Skeletal muscle tissue (tissue), 3 donors: ENCODE measurements at regions not wholly inside any gene's neighbourhood (a gene's known extent, or its start where the extent isn't known, plus 50 kb on each side); places are given as distances from the start of the nearest gene placed in this dataset.

Experiments
- H3K27ac ChIP-seq: one replicate; pipeline ENCODE4 v1.7.0; 2013; ENCODE audit warnings: mild to moderate bottlenecking, low read depth, low read length, inconsistent platforms
- H3K27me3 ChIP-seq, 3 donors: one replicate each; pipeline ENCODE4 v1.7.0; 2013; ENCODE audit warnings: low read length in 3 of 3; ENCODE audit not compliant: control insufficient read depth in 3 of 3, insufficient read depth in 3 of 3
- H3K36me3 ChIP-seq, 3 donors: one replicate each; pipeline ENCODE4 v1.7.0; 2013; ENCODE audit warnings: low read length in 3 of 3; ENCODE audit not compliant: control insufficient read depth in 3 of 3, insufficient read depth in 3 of 3
- H3K4me1 ChIP-seq, 3 donors: one replicate each; pipeline ENCODE4 v1.7.0; 2013; ENCODE audit warnings: low read length in 3 of 3, mild to moderate bottlenecking in 3 of 3; ENCODE audit not compliant: control insufficient read depth in 3 of 3, insufficient read depth in 3 of 3
- H3K4me3 ChIP-seq, 3 donors: one replicate each; pipeline ENCODE4 v1.7.0; 2013; ENCODE audit warnings: low read length in 3 of 3
- H3K9ac ChIP-seq, 3 donors: one replicate each; pipeline ENCODE4 v1.7.0; 2013; ENCODE audit warnings: low read length in 3 of 3, mild to moderate bottlenecking in 3 of 3, moderate library complexity in 2 of 3, low read depth in 1 of 3
- H3K9me3 ChIP-seq, 3 donors: one replicate each; pipeline ENCODE4 v1.7.0; 2013; ENCODE audit warnings: low read length in 3 of 3; ENCODE audit not compliant: control insufficient read depth in 3 of 3
- donor health status: Osteomylitis.

DNA sequence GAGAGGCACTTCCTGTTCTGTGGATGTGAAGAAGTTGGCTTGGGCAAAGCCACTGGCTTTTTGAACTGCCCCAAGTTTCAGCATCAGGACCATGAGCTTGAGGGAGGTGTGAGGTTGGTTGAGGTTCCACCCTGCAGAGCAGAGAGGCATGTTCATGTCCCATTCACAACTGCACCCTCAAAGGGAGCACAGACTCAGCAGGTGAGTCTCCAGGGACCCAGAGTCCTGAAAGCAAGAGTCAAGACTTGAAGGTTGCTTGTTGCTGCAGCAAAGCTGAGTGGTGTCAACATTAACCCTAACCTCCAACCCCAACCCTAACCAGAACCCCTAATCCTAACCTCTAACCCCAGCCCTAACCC lies 556.3 kb downstream of the BRD1 start:
- Histone ChIP-seq H3K36me3 (no peaks in the 10 kb centered on the region), H3K4me1 (no peaks in the 10 kb centered on the region), H3K27me3 (peaks cover 14 to 45% (median 19%) of the 10 kb centered on the region in 3 donors), H3K9me3 (no peaks in the 10 kb centered on the region), H3K4me3 (no peak overlapping the region), H3K27ac (no peak overlapping the region), H3K9ac (no peak overlapping the region)

DNA sequence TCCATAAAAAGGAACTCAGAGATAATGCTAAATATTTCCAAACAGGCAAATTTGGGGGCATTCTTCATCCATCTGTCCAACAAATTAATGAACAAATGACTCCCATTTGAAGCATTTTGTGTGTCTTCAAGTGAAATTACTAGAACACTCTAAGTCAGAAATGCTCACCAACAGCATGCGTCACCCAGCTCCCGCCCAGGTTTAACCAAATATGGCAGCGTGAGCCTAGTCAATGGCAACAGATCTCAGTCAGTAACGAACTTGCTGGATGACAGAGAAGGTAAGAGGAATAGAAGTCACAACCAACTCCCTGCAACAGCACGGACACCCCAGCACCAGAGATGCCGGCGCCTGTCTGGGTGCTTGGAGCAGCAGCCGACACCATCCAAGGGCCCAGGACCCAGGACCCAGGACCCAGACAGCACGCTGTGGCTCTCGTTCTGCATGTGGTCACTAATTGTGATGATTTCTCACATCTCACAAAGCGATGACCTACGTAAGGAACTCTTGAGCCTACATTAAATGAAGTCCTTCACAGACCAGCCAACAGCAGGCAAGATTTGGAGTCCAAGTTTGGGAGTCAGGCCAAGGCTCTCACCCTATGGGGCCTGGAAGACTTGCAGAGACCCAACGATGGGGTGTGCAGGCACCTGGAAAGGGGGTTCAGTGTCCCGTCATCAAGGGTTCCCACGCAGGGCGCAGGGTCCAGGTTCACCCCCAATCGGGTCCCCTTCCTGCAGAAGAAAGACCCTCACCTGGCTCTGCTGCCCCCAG lies 556.9 kb downstream of the BRD1 start:
- Histone ChIP-seq H3K4me1 (no peaks in the 10 kb centered on the region), H3K9ac (no peak overlapping the region), H3K4me3 (no peak overlapping the region), H3K36me3 (no peaks in the 10 kb centered on the region), H3K27me3 (peaks cover 14 to 46% (median 20%) of the 10 kb centered on the region in 3 donors), H3K9me3 (no peaks in the 10 kb centered on the region), H3K27ac (no peak overlapping the region)

DNA sequence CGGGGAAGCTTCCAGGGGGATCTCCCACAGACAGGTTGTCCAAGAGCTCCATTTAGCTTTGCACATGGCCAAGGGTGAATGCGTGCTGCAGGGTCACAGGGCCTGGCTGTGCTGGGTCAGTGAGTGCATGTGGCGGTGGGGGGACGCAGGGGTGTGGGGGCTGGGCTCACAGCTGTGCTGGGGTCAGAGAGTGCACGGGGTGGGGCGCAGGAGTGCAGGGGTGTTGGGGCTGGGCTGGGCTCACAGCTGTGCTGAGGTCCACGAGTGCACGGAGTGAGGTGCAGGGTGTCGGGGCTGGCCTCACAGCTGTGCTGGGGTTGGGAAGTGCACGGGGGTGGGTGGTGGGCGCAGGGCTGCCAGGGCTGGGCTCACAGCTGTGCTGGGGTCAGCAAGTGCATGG lies 557.7 kb downstream of the BRD1 start:
- H3K27me3 ChIP-seq: peaks cover 14 to 42% (median 20%) of the 10 kb centered on the region in 3 donors
- H3K4me1 ChIP-seq: no peaks in the 10 kb centered on the region
- H3K36me3 ChIP-seq: no peaks in the 10 kb centered on the region
- no peaks in the 10 kb centered on the region for H3K9me3 ChIP-seq
- H3K27ac ChIP-seq: no peak overlapping the region
- H3K9ac ChIP-seq: no peak overlapping the region
- no peak overlapping the region for H3K4me3 ChIP-seq

DNA sequence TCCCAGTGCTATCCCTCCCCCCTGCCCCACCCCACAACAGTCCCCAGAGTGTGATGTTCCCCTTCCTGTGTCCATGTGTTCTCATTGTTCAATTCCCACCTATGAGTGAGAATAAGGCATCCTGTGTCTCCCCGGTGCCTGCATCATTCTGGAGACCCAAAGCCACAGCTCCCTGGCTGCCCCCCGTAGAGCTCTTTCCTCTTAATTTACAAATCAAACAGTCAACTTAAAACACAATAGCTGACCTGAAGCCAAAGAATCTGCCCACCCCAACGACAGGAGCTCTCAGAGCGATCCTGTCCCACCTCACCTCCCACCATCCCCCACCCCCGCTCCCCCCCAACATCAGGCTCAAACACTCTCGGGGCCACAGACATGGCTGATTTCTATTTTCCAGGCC lies 558.3 kb downstream of the BRD1 start:
- Histone ChIP-seq H3K27me3 (peaks cover 14 to 40% (median 18%) of the 10 kb centered on the region in 3 donors), H3K27ac (no peak overlapping the region), H3K4me1 (no peaks in the 10 kb centered on the region), H3K9ac (no peak overlapping the region), H3K9me3 (no peaks in the 10 kb centered on the region), H3K4me3 (no peak overlapping the region), H3K36me3 (no peaks in the 10 kb centered on the region)

DNA sequence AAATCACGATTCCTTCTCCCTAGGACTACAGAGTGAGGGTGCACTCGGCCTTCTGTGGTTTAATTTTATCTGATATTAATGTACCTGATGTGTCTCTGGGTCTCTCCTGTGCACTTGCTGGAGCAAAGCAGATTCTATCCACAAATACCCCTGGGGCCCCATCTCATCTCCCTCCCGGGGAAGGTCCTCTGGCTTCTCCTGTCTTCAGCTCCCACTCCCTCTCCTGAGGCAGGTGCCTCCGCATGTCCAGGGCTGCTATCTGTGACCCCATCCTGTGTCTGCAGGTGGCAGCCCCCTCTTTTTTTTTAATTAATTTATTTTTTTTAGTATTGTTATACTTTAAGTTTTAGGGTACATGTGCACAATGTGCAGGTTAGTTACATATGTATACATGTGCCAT lies 558.7 kb downstream of the BRD1 start:
- no peaks in the 10 kb centered on the region for H3K4me1 ChIP-seq
- H3K4me3 ChIP-seq: no peak overlapping the region
- no peaks in the 10 kb centered on the region for H3K36me3 ChIP-seq
- H3K27me3 ChIP-seq: peaks cover 14 to 40% (median 18%) of the 10 kb centered on the region in 3 donors
- H3K9me3 ChIP-seq: no peaks in the 10 kb centered on the region
- no peak overlapping the region for H3K9ac ChIP-seq
- no peak overlapping the region for H3K27ac ChIP-seq

DNA sequence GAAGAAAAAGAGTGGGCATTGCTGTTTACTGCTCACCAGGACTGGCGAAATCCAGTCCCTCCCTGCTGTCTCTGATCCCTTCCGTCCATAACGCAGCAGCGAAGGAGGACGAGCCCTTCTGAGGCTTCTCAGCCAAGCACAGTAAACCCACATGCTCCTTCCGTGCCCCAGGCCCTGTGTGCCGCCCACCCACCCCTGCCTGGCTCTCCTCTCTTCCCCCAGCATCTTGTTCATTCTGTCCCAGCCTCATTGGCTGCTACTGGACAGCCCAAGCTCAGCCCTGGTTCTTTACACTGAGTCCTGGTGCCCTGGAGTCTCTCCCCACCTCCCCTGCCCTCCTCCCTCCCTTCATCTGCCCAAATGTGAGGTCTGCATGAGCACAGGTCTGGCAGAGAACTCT lies 559.7 kb downstream of the BRD1 start:
- H3K27me3 ChIP-seq: peaks cover 14 to 40% (median 18%) of the 10 kb centered on the region in 3 donors
- no peak overlapping the region for H3K4me3 ChIP-seq
- H3K4me1 ChIP-seq: no peaks in the 10 kb centered on the region
- no peaks in the 10 kb centered on the region for H3K9me3 ChIP-seq
- no peak overlapping the region for H3K27ac ChIP-seq
- no peak overlapping the region for H3K9ac ChIP-seq
- no peaks in the 10 kb centered on the region for H3K36me3 ChIP-seq

DNA sequence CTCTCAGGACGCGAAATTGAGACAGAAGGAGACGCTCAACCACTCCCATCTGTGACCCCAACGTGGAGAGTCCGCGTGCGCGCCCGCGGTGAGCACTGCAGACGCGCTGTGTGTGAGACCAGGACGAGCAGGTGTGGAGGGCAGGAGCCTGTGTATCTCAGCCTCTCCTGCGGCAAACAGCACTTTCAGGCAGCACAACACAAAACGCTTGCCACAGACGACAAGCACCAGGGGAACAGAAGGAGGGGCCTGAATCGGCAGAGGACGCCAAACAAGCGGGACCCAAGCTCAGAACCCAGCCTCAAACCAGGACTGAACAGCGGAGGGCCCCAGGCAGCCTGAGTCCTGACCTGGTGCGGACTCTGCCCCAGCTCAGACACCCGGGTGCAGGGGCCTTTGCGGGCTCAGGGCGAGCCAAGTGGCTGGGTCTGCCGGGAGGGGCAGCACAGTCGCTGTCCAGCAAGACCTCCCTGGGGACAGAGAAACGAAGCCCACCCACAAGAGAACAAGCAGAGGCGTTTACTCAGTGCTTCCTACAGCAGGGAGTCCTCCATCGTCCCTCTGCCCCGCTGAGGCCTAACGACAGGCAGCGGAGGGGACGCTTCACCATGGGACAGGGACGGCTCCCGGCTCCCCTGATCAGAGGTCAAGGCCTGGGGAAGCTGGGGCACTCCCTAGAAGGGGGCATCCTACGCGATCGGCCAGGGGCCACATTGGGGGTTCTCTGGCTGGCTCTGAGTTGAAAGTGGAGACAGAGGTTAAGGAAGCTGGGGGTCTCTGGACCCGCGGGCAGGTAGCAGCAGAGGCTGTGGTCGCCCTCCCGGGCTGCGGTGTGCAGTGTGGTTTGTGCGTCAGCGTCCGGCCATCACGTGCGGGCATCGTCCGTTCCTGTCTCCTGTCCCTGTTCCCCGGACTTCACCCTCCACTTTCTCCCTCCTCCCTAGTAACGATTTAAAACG lies 560.8 kb downstream of the BRD1 start:
- Histone ChIP-seq H3K9me3 (no peaks in the 10 kb centered on the region), H3K4me1 (no peaks in the 10 kb centered on the region), H3K4me3 (no peak overlapping the region), H3K9ac (no peak overlapping the region), H3K27ac (no peak overlapping the region), H3K36me3 (no peaks in the 10 kb centered on the region), H3K27me3 (peaks cover 14 to 38% (median 18%) of the 10 kb centered on the region in 3 donors)

DNA sequence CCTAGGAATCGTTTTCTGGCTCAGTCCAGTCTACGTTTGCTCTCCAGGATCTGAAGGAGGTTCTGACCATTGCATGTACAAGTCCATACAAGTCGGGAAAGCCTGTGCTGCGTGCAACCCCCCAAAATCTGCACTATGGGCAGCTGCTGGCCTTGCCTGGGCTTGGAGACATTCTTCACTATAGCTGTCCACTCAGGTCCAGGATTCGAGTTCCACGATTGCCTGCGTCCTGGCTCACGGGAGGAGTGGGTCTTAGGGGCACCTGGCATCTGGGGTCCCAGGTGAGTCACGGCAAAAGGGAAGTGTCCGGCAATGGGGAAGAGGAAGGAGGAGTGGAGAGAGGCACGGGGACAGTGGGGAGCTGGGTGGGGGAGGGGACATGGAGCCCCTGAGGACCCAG lies 563.0 kb downstream of the BRD1 start:
- no peaks in the 10 kb centered on the region for H3K36me3 ChIP-seq
- H3K9me3 ChIP-seq: no peaks in the 10 kb centered on the region
- no peak overlapping the region for H3K9ac ChIP-seq
- H3K27me3 ChIP-seq: peaks cover 7 to 19% (median 14%) of the 10 kb centered on the region in 3 donors
- H3K4me1 ChIP-seq: no peaks in the 10 kb centered on the region
- H3K4me3 ChIP-seq: no peak overlapping the region
- H3K27ac ChIP-seq: no peak overlapping the region

DNA sequence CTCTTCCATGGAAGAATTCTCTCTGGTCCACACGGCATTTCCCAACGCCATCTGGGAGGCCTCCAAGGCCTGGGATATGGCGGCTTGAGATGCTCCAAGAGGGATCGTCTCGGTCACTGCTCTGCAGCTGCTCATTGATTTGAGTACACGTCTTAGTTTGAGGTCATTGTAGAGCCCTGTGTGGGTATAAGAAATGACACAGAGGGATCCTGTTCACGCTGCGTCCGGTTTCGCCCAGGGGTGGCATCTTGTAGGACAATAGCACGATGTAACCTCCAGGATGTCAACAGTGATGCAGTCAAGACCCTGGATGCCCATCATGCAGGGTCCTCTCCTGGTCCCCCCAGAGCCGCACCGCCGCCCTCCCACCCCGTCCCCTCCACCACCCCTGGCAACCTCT lies 564.6 kb downstream of the BRD1 start:
- Histone ChIP-seq H3K27me3 (peaks cover 7 to 16% (median 10%) of the 10 kb centered on the region in 3 donors), H3K4me1 (no peaks in the 10 kb centered on the region), H3K36me3 (no peaks in the 10 kb centered on the region), H3K9me3 (no peaks in the 10 kb centered on the region), H3K9ac (no peak overlapping the region), H3K27ac (no peak overlapping the region), H3K4me3 (no peak overlapping the region)

DNA sequence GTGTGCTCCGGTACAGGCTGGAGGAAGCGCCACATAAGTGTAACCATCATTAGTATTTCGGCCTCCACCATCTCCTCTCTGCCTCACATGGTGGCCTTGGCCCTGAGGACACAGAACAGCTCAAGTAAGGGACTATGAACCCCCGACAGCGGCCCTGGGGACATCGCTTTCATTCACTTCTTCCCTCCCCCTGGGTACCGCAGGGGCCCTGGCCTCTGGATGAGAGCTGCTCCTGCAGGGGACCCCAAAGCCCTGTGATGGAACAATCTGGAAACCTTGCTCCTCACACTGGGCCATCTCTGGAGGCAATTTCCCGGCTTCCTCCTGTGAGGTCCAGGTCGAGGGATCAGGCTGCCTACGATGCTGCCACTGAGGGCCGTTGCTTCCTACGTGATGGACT lies 565.5 kb downstream of the BRD1 start:
- H3K36me3 ChIP-seq: no peaks in the 10 kb centered on the region
- H3K4me1 ChIP-seq: no peaks in the 10 kb centered on the region
- H3K9ac ChIP-seq: no peak overlapping the region
- H3K27ac ChIP-seq: no peak overlapping the region
- no peaks in the 10 kb centered on the region for H3K9me3 ChIP-seq
- H3K27me3 ChIP-seq: peaks cover 7 to 20% (median 9%) of the 10 kb centered on the region in 3 donors
- no peak overlapping the region for H3K4me3 ChIP-seq
